ENCODE measurements at regions not wholly inside any gene's neighbourhood (a gene's known extent, or its start where the extent isn't known, plus 50 kb on each side); places are given as distances from the start of the nearest gene placed in this dataset.

DNA sequence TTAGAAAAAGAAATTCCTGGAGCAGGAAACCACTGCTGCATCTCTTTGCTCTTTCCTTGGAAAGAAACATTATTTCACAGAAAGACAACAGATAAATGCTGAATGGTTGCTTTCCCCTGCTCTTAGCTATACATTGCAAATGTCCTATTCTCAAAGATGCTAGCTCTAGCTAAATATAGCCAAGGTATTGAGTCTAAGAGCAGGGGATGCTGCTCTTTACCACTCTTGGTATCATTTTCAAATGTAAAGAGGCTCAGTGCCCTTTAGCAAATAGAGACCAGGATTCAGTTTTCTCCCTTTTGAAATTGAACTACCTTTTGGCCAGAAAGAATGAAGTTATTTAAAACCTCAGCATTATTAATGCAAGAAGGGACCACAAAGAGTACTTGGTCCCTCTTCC, 104.0 kb upstream of the FUT8 start:
- no peak for DNase-seq
- H3K4me3 ChIP-seq (ENCODE audit: low read length) = no peak overlapping the region
- H3K27me3 ChIP-seq (ENCODE audit: control insufficient read depth, insufficient read depth, low read length) = no peaks in the 10 kb centered on the region
- no peaks in the 10 kb centered on the region for H3K9me3 ChIP-seq (replicated peaks; ENCODE audit: control insufficient read depth, low read depth, low read length)
- no peaks in the 10 kb centered on the region for H3K36me3 ChIP-seq (ENCODE audit: control insufficient read depth, insufficient read depth, low read length)
- no peak overlapping the region for H3K27ac ChIP-seq (ENCODE audit: low read length)
- H3K4me1 ChIP-seq (ENCODE audit: control insufficient read depth, insufficient read depth, low read length) = peaks cover under 1% of the 10 kb centered on the region

DNA sequence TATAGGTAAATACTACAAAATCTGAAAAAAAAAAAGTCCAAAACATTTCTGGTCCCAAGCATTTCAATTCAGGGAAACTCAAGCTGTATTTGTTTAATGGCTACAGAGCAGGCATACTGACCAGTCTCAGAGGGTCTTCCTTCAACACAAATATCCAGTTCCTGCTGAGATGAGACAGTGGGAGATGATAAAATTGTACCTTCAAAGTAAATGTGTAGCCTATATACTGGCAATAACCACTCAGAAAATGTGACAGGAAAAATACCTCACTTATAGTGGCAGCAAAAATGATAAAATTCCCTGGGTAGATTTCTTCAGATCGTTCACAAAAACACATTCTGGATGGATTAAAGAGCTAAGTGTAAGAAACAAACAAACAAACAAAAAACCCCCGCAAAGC, 102.0 kb upstream of the FUT8 start:
- Histone ChIP-seq H3K9me3 (replicated peaks; ENCODE audit: control insufficient read depth, low read depth, low read length) (no peaks in the 10 kb centered on the region), H3K27me3 (ENCODE audit: control insufficient read depth, insufficient read depth, low read length) (no peaks in the 10 kb centered on the region), H3K36me3 (ENCODE audit: control insufficient read depth, insufficient read depth, low read length) (no peaks in the 10 kb centered on the region), H3K27ac (ENCODE audit: low read length) (no peak overlapping the region), H3K4me1 (ENCODE audit: control insufficient read depth, insufficient read depth, low read length) (no peaks in the 10 kb centered on the region), H3K4me3 (ENCODE audit: low read length) (no peak overlapping the region)
- DNase-seq = no peak
- no CpG with 5 or more reads among the region's 2 CpGs for WGBS (ENCODE audit: insufficient coverage)

DNA sequence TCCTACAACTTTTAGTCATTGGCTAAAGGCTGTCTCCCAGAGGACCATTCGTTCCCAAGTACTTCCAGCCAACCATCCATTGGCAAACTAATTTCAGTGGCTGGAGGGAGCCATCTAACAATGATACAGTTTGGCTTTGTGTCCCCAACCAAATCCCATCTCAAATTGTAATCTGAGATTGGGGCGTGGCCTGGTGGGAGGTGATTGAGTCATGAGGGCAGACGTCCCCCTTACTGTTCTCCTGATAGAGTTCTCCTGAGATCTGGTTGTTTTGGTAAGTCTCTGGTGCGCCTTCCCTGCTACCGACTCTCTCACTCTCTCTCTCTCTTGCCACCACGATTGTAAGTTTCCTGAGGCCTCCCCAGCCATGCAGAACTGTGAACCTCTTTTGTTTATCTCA, 99.7 kb upstream of the FUT8 start:
- no CpG with 5 or more reads among the region's 6 CpGs for WGBS (ENCODE audit: insufficient coverage)
- no peaks in the 10 kb centered on the region for H3K4me1 ChIP-seq (ENCODE audit: control insufficient read depth, insufficient read depth, low read length)
- H3K4me3 ChIP-seq (ENCODE audit: low read length) = no peak overlapping the region
- no peaks in the 10 kb centered on the region for H3K36me3 ChIP-seq (ENCODE audit: control insufficient read depth, insufficient read depth, low read length)
- peaks cover 3% of the 10 kb centered on the region for H3K9me3 ChIP-seq (replicated peaks; ENCODE audit: control insufficient read depth, low read depth, low read length)
- H3K27me3 ChIP-seq (ENCODE audit: control insufficient read depth, insufficient read depth, low read length) = no peaks in the 10 kb centered on the region
- DNase-seq = no peak
- H3K27ac ChIP-seq (ENCODE audit: low read length) = no peak overlapping the region

DNA sequence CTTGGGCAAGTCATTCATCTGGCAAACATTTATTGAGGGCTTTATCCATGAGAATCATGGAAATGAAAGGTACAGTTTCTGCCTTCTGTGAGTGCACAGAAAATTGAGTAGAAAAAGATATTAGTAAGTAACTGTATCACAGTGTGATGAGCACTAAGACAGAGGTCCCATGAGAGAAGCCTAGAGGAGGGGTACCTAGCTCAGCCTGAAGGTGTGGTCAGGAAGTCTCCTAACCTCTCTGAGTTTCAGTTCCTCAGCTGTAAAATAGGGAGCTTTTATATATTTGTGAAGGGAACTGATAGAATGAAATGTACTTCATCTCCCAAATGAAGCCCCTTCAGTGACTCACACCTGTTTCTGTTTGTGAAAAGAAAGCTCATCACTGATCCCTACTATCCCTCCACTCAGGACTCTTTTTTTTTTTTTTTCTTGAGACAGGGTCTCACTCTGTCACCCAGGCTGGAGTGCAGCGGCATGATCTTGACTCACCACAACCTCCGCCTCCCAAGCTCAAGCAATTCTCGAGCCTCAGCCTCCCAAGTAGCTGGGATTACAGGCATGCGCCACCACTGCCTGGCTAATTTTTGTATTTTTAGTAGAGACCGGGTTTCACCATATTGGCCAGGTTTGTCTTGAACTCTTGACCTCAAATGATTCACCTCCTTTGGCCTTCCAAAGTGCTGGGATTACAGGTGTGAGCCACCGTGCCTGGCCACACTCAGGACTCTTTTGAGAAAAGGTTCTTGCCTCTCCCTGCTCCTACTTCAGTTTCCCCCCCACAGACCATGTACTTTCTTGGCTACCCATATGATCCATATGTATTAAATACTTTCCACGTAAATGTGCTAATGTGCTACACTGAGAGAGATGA, 93.7 kb upstream of the FUT8 start:
- Histone ChIP-seq H3K27me3 (ENCODE audit: control insufficient read depth, insufficient read depth, low read length) (no peaks in the 10 kb centered on the region), H3K36me3 (ENCODE audit: control insufficient read depth, insufficient read depth, low read length) (no peaks in the 10 kb centered on the region), H3K27ac (ENCODE audit: low read length) (no peak overlapping the region), H3K4me1 (ENCODE audit: control insufficient read depth, insufficient read depth, low read length) (no peaks in the 10 kb centered on the region), H3K4me3 (ENCODE audit: low read length) (no peak overlapping the region), H3K9me3 (replicated peaks; ENCODE audit: control insufficient read depth, low read depth, low read length) (peaks cover 3% of the 10 kb centered on the region)
- DNase-seq = no peak
- WGBS (ENCODE audit: insufficient coverage) = 89% methylated on average over 5 of the region's 7 CpGs

DNA sequence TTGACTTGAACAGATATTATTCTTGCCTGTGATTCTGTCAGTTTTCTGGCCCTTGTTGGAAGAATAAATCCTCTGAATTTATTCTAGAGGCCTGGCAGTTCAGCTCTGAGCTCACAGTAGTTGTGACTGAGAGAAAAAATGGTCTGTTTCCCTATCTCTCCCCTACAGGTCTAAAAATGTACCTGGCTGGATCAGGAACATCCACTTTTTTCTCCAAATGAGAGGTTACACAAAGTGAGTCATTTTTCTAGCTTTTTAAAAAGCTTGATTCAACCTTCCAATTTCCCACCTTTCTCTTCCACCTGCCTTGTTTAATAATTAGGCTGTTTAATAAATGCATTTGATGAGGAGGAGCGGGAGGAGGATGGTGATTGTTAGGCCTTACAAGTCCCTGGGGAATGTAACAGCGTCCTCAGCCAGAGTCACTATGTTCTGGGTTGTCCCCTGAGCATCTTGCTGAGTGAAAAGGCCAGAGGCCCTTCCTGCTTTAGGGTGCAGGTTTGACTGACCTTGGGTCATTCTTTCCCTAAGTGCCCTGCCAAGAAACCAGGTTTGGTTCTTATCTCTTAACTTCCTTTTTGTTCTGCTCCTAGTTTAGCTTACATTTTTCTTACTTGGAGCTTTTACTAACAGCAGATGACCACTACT, 91.7 kb upstream of the FUT8 start:
- H3K4me3 ChIP-seq (ENCODE audit: low read length) = no peak overlapping the region
- no peak overlapping the region for H3K27ac ChIP-seq (ENCODE audit: low read length)
- DNase-seq = no peak
- no peaks in the 10 kb centered on the region for H3K27me3 ChIP-seq (ENCODE audit: control insufficient read depth, insufficient read depth, low read length)
- H3K9me3 ChIP-seq (replicated peaks; ENCODE audit: control insufficient read depth, low read depth, low read length) = peaks cover 3% of the 10 kb centered on the region
- no peaks in the 10 kb centered on the region for H3K36me3 ChIP-seq (ENCODE audit: control insufficient read depth, insufficient read depth, low read length)
- H3K4me1 ChIP-seq (ENCODE audit: control insufficient read depth, insufficient read depth, low read length) = no peaks in the 10 kb centered on the region
- WGBS (ENCODE audit: insufficient coverage) = 44% methylated on average over 1 of the region's 2 CpGs

DNA sequence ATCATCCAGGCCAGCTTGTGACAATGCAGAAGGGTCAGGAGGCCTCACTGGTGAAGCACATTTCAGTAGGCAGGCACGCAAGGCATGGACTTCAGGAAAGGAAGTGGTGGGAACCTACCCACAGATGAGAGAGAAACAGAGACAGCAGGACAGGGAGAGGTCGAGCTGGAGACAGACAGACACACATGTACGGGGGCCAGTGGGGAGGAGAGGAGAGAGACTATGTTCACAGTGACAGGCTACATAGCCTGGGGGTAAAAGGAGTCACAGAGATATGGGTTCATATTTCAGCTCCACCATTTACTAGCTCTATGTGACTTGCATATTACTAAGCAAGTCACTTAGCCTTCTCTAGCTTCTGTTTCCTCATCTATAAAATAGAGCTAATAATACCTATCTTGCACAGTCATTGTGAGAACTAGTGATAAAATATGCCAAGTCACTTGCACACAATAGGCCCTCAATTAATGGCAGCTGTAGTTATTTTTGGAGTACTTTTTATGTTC, 91.1 kb upstream of the FUT8 start:
- Histone ChIP-seq H3K27ac (ENCODE audit: low read length) (no peak overlapping the region), H3K4me1 (ENCODE audit: control insufficient read depth, insufficient read depth, low read length) (no peaks in the 10 kb centered on the region), H3K36me3 (ENCODE audit: control insufficient read depth, insufficient read depth, low read length) (no peaks in the 10 kb centered on the region), H3K9me3 (replicated peaks; ENCODE audit: control insufficient read depth, low read depth, low read length) (no peaks in the 10 kb centered on the region), H3K4me3 (ENCODE audit: low read length) (no peak overlapping the region), H3K27me3 (ENCODE audit: control insufficient read depth, insufficient read depth, low read length) (no peaks in the 10 kb centered on the region)
- 68% methylated on average over 2 of the region's 3 CpGs for WGBS (ENCODE audit: insufficient coverage)
- no peak for DNase-seq

DNA sequence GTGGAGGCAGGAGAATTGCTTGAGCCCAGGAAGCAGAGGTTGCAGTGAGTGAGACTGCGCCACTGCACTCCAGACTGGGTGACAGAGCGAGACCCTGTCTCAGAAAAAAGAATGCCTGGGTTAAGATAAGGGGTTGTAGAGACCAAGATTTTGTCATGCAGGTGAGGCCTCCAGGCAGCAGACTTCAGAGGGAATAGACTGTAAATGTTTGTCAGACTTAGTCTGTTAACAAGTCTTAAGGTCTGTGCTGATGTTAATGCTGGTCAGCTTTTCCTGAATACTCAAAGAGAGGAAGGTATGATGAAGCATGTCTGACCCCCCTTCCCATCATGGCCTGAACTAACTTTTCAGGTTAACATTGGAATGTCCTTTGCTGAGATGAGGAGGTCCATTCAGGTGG, 83.0 kb upstream of the FUT8 start:
- 100% methylated on average over 2 of the region's 2 CpGs for WGBS (ENCODE audit: insufficient coverage)

DNA sequence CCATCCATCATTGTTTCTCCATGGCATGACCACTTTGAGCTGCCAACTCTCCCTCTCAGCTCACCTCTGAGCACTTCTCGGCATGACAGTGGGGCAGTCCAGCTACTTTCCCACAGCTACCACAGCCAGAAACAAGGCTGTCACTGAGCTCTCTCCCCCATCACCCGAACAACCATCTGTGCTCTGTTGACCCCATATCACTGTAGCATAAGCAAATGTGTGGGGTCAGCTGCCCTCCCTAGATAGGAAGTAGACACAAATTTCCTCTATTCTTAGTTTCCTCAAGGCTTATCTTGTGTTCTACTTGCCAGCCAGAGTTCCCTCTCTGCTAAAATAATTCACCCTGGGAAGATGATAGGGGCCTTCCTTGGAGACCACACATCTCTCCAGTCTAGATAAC, 82.6 kb upstream of the FUT8 start:
- Histone ChIP-seq H3K36me3 (ENCODE audit: control insufficient read depth, insufficient read depth, low read length) (no peaks in the 10 kb centered on the region), H3K27ac (ENCODE audit: low read length) (no peak overlapping the region), H3K4me1 (ENCODE audit: control insufficient read depth, insufficient read depth, low read length) (peaks cover 11% of the 10 kb centered on the region), H3K9me3 (replicated peaks; ENCODE audit: control insufficient read depth, low read depth, low read length) (no peaks in the 10 kb centered on the region), H3K27me3 (ENCODE audit: control insufficient read depth, insufficient read depth, low read length) (no peaks in the 10 kb centered on the region), H3K4me3 (ENCODE audit: low read length) (no peak overlapping the region)
- no peak for DNase-seq
- 71% methylated on average over 2 of the region's 2 CpGs for WGBS (ENCODE audit: insufficient coverage)

More for the DNA sequence above, 83.0 kb upstream of the FUT8 start:
- Histone ChIP-seq H3K9me3 (replicated peaks; ENCODE audit: control insufficient read depth, low read depth, low read length) (no peaks in the 10 kb centered on the region), H3K4me3 (ENCODE audit: low read length) (no peak overlapping the region), H3K4me1 (ENCODE audit: control insufficient read depth, insufficient read depth, low read length) (peaks cover 7% of the 10 kb centered on the region), H3K27ac (ENCODE audit: low read length) (no peak overlapping the region), H3K36me3 (ENCODE audit: control insufficient read depth, insufficient read depth, low read length) (no peaks in the 10 kb centered on the region), H3K27me3 (ENCODE audit: control insufficient read depth, insufficient read depth, low read length) (no peaks in the 10 kb centered on the region)
- no peak for DNase-seq

DNA sequence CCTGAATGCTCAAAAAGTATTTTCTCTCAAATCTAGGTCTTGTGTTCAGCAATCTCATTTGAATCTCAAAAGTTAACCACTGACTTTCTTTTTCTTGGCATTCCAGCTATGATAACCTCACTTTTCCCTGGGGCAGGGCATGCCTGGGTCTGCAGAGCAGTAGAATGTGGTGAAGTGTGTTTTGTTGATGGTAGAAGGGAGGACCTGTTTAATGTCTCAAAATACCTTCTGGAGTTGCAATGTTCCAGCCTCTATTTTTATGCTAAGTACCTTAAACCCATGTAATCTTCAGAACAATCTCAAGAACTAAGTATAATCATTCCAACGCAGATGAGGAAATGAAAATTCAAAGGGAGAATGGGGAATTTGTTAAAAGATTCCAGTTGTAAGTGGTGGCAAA, 82.1 kb upstream of the FUT8 start:
- no peak overlapping the region for H3K27ac ChIP-seq (ENCODE audit: low read length)
- no peaks in the 10 kb centered on the region for H3K9me3 ChIP-seq (replicated peaks; ENCODE audit: control insufficient read depth, low read depth, low read length)
- H3K27me3 ChIP-seq (ENCODE audit: control insufficient read depth, insufficient read depth, low read length) = no peaks in the 10 kb centered on the region
- WGBS (ENCODE audit: insufficient coverage) = no CpG with 5 or more reads among the region's 1 CpG
- H3K4me3 ChIP-seq (ENCODE audit: low read length) = no peak overlapping the region
- H3K36me3 ChIP-seq (ENCODE audit: control insufficient read depth, insufficient read depth, low read length) = no peaks in the 10 kb centered on the region
- DNase-seq = no peak
- peaks cover 16% of the 10 kb centered on the region for H3K4me1 ChIP-seq (ENCODE audit: control insufficient read depth, insufficient read depth, low read length)

DNA sequence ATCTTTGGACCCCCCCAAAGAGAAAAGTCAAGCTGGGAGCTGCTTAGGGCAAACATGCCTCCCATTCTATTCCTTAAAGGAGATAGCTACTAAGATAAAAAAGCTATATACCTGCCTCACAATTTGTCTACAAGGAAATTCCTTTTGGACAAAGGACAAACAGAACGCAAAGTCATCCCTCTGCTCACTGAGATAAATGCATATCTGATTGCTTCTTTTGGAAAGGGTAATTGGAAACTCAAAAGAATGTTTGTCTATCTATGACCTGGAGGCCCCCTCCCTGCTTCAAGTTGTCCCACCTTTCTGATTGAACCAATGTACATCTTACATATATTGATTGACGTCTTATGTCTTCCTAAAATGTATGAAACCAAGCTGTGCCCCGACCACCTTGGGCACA, 80.9 kb upstream of the FUT8 start:
- Histone ChIP-seq H3K27me3 (ENCODE audit: control insufficient read depth, insufficient read depth, low read length) (no peaks in the 10 kb centered on the region), H3K27ac (ENCODE audit: low read length) (no peak overlapping the region), H3K4me3 (ENCODE audit: low read length) (no peak overlapping the region), H3K9me3 (replicated peaks; ENCODE audit: control insufficient read depth, low read depth, low read length) (no peaks in the 10 kb centered on the region), H3K36me3 (ENCODE audit: control insufficient read depth, insufficient read depth, low read length) (no peaks in the 10 kb centered on the region), H3K4me1 (ENCODE audit: control insufficient read depth, insufficient read depth, low read length) (peaks cover 17% of the 10 kb centered on the region)
- DNase-seq = no peak
- WGBS (ENCODE audit: insufficient coverage) = no CpG with 5 or more reads among the region's 3 CpGs

All from muscle of leg (tissue), 3 donors.